ENCODE measurements at regions not wholly inside any gene's neighbourhood (a gene's known extent, or its start where the extent isn't known, plus 50 kb on each side); places are given as distances from the start of the nearest gene placed in this dataset.

- Histone ChIP-seq H3K56ac (ENCODE audit: insufficient read length, low read depth, low read length) (no peak overlapping the region), H3K4me1 (ENCODE audit: insufficient read depth, low read length) (no peaks in the 10 kb centered on the region)
- TF ChIP-seq CTCF (conservative IDR thresholded peaks at IDR 0.05): no peak
Observed at GRCh38 chr5:110048491-110048890, 358.8 kb downstream of the MAN2A1 start.

More at GRCh38 chr5:110048491-110048890, 358.8 kb downstream of the MAN2A1 start:
- Histone ChIP-seq H3K23ac (ENCODE audit: insufficient read length, low read depth, low read length) (no peak overlapping the region), H4K5ac (ENCODE audit: insufficient read length, low read depth, low read length) (no peak overlapping the region), H3K9ac (ENCODE audit: extremely low read depth, insufficient read length, low read length) (no peak overlapping the region), H2BK120ac (ENCODE audit: low read depth, low read length, poor library complexity, severe bottlenecking) (no peak overlapping the region), H3K27me3 (ENCODE audit: insufficient read depth, low read length) (no peaks in the 10 kb centered on the region), H2BK15ac (ENCODE audit: low read depth, low read length) (no peak overlapping the region), H2AFZ (ENCODE audit: low read length) (no peak overlapping the region), H3K4ac (ENCODE audit: low read depth, low read length) (no peak overlapping the region), H3K14ac (ENCODE audit: insufficient read depth, low read length) (no peak overlapping the region), H3K27ac (ENCODE audit: insufficient read length, low read depth, low read length) (no peak overlapping the region), H3K79me2 (ENCODE audit: insufficient read depth, low read length) (no peaks in the 10 kb centered on the region), H3T11ph (ENCODE audit: low read length) (no peak overlapping the region), H2BK20ac (ENCODE audit: low read depth, low read length, poor library complexity, severe bottlenecking) (no peak overlapping the region), H2BK12ac (ENCODE audit: insufficient read length, low read depth, low read length) (no peak overlapping the region), H3K79me1 (ENCODE audit: insufficient read depth, low read depth, low read length, poor library complexity, severe bottlenecking) (no peaks in the 10 kb centered on the region), H3K4me2 (ENCODE audit: insufficient read depth, insufficient read length, low read length) (no peak overlapping the region), H3K23me2 (ENCODE audit: insufficient read length, low read depth, low read length, poor library complexity, severe bottlenecking) (no peaks in the 10 kb centered on the region), H4K20me1 (ENCODE audit: control insufficient read depth, insufficient read depth, insufficient read length) (no peaks in the 10 kb centered on the region), H4K8ac (replicated peaks; ENCODE audit: insufficient read length, low read depth, low read length) (no peak overlapping the region), H2BK5ac (ENCODE audit: insufficient read length, low read length) (no peak overlapping the region), H2AK5ac (ENCODE audit: insufficient read length, low read length) (no peak overlapping the region), H3K9me3 (ENCODE audit: control insufficient read depth, low read depth, low read length) (no peaks in the 10 kb centered on the region), H3K18ac (ENCODE audit: insufficient read length, low read depth, low read length) (no peak overlapping the region), H4K91ac (ENCODE audit: insufficient read length, low read depth, low read length) (no peak overlapping the region)
- Mint-ChIP-seq H3K36me3 (ENCODE audit: insufficient read depth in 1 of 3, low read depth in 3 of 3) (peaks cover 0 to 2% (median 0%) of the 10 kb centered on the region in 3 experiments; a peak in 1 of 7 replicates), H3K9me3 (peaks cover 0 to 3% of the 10 kb centered on the region in 2 experiments; a peak in 2 of 5 replicates), H3K4me3 (no peak overlapping the region), H3K27me3 (ENCODE audit: low read depth) (no peaks in the 10 kb centered on the region), H3K4me1 (peaks cover 9 to 11% of the 10 kb centered on the region in 2 experiments), H3K27ac (no peak overlapping the region)
- DNase-seq: no peak
- WGBS (ENCODE audit: extremely low coverage, insufficient read length, low lambda C conversion rate): no CpG with 5 or more reads among the region's 2 CpGs

Data from H9 (cell line).